GM13976 (cell line): ENCODE measurements at regions not wholly inside any gene's neighbourhood (a gene's known extent, or its start where the extent isn't known, plus 50 kb on each side); places are given as distances from the start of the nearest gene placed in this dataset.

Experiments used
- DNase-seq: peaks from one replicate; pipeline ENCODE4 v3.0.0; 2012; ENCODE audit warnings: low spot score
- in situ Hi-C: fragments of 300-500 bp; cut with MboI; formaldehyde crosslinking; loops from one replicate; pipeline ENCODE4 v1.12.0; 2022; ENCODE audit warnings: low sequenced_read_pairs, mixed read lengths, inconsistent platforms; ENCODE audit not compliant: unreplicated experiment
- TF ChIP-seq, protein P1 (sequence below): IDR thresholded peaks from 2 replicates; pipeline ENCODE4 v1.5.1; 2012; ENCODE audit warnings: borderline replicate concordance, mild to moderate bottlenecking; ENCODE audit not compliant: insufficient read depth; ENCODE audit errors: extremely low read depth, missing control alignments, control extremely low read depth

- in situ Hi-C loops: no loop called here
- TF ChIP-seq, protein P1, sequence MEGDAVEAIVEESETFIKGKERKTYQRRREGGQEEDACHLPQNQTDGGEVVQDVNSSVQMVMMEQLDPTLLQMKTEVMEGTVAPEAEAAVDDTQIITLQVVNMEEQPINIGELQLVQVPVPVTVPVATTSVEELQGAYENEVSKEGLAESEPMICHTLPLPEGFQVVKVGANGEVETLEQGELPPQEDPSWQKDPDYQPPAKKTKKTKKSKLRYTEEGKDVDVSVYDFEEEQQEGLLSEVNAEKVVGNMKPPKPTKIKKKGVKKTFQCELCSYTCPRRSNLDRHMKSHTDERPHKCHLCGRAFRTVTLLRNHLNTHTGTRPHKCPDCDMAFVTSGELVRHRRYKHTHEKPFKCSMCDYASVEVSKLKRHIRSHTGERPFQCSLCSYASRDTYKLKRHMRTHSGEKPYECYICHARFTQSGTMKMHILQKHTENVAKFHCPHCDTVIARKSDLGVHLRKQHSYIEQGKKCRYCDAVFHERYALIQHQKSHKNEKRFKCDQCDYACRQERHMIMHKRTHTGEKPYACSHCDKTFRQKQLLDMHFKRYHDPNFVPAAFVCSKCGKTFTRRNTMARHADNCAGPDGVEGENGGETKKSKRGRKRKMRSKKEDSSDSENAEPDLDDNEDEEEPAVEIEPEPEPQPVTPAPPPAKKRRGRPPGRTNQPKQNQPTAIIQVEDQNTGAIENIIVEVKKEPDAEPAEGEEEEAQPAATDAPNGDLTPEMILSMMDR: no peak
- no peak for DNase-seq
Measured at GRCh38 chr17:83183145-83183948, 103.9 kb downstream of the METRNL start.

- no peak for DNase-seq
- in situ Hi-C loops: no loop called here
- TF ChIP-seq, protein P1: no peak
Measured at GRCh38 chr17:83183951-83184506, 104.6 kb downstream of the METRNL start.

GRCh38 chr17:83185023-83186002, 105.9 kb downstream of the METRNL start:
- in situ Hi-C loops: no loop called here
- no peak for DNase-seq
- TF ChIP-seq, protein P1: no peak

DNA sequence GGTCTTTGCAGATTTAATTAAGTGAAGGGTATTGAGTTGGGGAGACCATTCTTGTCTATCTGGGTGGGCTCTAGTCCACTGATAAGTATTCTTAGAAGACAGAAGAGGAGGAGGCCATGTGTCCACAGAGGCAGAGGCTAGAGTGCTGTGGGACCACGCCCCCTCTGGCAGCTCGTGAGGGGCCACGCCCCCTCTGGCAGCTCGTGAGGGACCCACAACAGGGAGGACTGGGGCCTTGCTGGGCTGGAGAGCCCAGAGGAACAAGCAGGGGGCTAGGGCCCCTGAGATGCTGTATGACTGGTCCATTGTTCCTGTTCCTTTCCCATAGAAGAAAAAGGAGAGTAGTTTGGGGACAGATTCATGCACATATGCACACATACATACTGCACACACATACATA, 106.8 kb downstream of the METRNL start:
- TF ChIP-seq, protein P1: no peak
- in situ Hi-C loops: no loop called here
- DNase-seq: no peak

GRCh38 chr17:83186751-83187421, 107.5 kb downstream of the METRNL start:
- in situ Hi-C loops: no loop called here
- no peak for DNase-seq
- TF ChIP-seq, protein P1: no peak
